Astrocyte (in vitro differentiated cells and primary cell): ENCODE measurements at regions not wholly inside any gene's neighbourhood (a gene's known extent, or its start where the extent isn't known, plus 50 kb on each side); places are given as distances from the start of the nearest gene placed in this dataset.

Source experiments
- CTCF ChIP-seq: IDR thresholded peaks from 2 replicates; pipeline ENCODE4 v1.5.1; 2011; ENCODE audit warnings: low read depth, mild to moderate bottlenecking, inconsistent platforms, low read length, moderate library complexity; ENCODE audit not compliant: insufficient read depth
- EZH2 ChIP-seq: IDR thresholded peaks from 2 replicates; pipeline ENCODE4 v1.6.1; 2012; ENCODE audit warnings: mild to moderate bottlenecking, low read length, inconsistent platforms; ENCODE audit not compliant: insufficient read depth

DNA sequence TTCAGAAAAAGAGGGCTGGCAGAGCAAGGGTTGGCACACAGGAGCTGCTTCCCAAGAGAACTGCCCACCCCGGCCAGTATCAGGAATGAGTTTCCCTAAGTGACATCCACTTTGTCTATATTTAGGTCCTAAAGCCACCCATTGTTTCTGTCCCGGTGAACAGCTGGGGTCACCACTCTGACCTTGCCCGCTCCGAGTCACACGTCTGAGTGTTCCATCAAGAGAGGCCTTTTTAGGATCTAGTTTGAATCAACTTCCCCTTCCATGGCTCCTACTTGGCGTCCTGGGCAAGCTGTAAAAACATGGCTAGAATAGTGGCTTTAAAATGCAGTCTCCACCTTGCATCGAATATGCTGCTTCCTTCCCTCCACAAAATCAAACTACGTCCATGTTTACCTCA, 109.6 kb upstream of the ARHGEF3 start:
- TF ChIP-seq CTCF = no peak
- TF ChIP-seq EZH2 = no peak
